TTC549 (cell line): ENCODE measurements at regions not wholly inside any gene's neighbourhood (a gene's known extent, or its start where the extent isn't known, plus 50 kb on each side); places are given as distances from the start of the nearest gene placed in this dataset.

Experiments
- FAIRE-seq: peaks from 2 replicates; lab custom pipeline; 2012; peaks lifted over from hg19 to GRCh38; lab: Jason Lieb, UNC

GRCh38 chr1:106688446-106688845 lies 368.0 kb upstream of the PRMT6 start:
- no peak for FAIRE-seq

GRCh38 chr1:106698660-106699059 lies 357.8 kb upstream of the PRMT6 start:
- FAIRE-seq, result no peak

GRCh38 chr1:106699433-106699832 lies 357.0 kb upstream of the PRMT6 start:
- no peak for FAIRE-seq

- no peak for FAIRE-seq
Observed at GRCh38 chr1:106700211-106700610, 356.3 kb upstream of the PRMT6 start.

- no peak for FAIRE-seq
Observed at GRCh38 chr1:106705971-106706370, 350.5 kb upstream of the PRMT6 start.

GRCh38 chr1:106717591-106717990 lies 338.9 kb upstream of the PRMT6 start:
- FAIRE-seq, result no peak

- no peak for FAIRE-seq
Observed at GRCh38 chr1:106721790-106722189, 334.7 kb upstream of the PRMT6 start.

GRCh38 chr1:106722466-106722865 lies 334.0 kb upstream of the PRMT6 start:
- FAIRE-seq, result no peak

- no peak for FAIRE-seq
Observed at GRCh38 chr1:106727171-106727570, 329.3 kb upstream of the PRMT6 start.

GRCh38 chr1:106746448-106747085 lies 309.9 kb upstream of the PRMT6 start:
- FAIRE-seq, result no peak

- FAIRE-seq, result no peak
Observed at GRCh38 chr1:106747232-106747631, 309.2 kb upstream of the PRMT6 start.

- FAIRE-seq, result no peak
Observed at GRCh38 chr1:106747791-106748190, 308.7 kb upstream of the PRMT6 start.

GRCh38 chr1:106748606-106749005 lies 307.9 kb upstream of the PRMT6 start:
- no peak for FAIRE-seq

GRCh38 chr1:106749491-106749890 lies 307.0 kb upstream of the PRMT6 start:
- FAIRE-seq, result no peak

GRCh38 chr1:106749906-106750305 lies 306.6 kb upstream of the PRMT6 start:
- FAIRE-seq, result no peak

- FAIRE-seq, result no peak
Observed at GRCh38 chr1:106751002-106751401, 305.5 kb upstream of the PRMT6 start.

- no peak for FAIRE-seq
Observed at GRCh38 chr1:106753066-106753465, 303.4 kb upstream of the PRMT6 start.

GRCh38 chr1:106754957-106755356 lies 301.5 kb upstream of the PRMT6 start:
- no peak for FAIRE-seq

- FAIRE-seq, result no peak
Observed at GRCh38 chr1:106755682-106756406, 300.6 kb upstream of the PRMT6 start.

GRCh38 chr1:106756752-106757151 lies 299.7 kb upstream of the PRMT6 start:
- no peak for FAIRE-seq

- FAIRE-seq, result no peak
Observed at GRCh38 chr1:106768077-106768476, 288.4 kb upstream of the PRMT6 start.

GRCh38 chr1:106768501-106768900 lies 288.0 kb upstream of the PRMT6 start:
- no peak for FAIRE-seq

GRCh38 chr1:106773206-106773605 lies 283.3 kb upstream of the PRMT6 start:
- no peak for FAIRE-seq

- no peak for FAIRE-seq
Observed at GRCh38 chr1:106780066-106780465, 276.4 kb upstream of the PRMT6 start.
